ENCODE measurements at regions not wholly inside any gene's neighbourhood (a gene's known extent, or its start where the extent isn't known, plus 50 kb on each side); places are given as distances from the start of the nearest gene placed in this dataset.

DNA sequence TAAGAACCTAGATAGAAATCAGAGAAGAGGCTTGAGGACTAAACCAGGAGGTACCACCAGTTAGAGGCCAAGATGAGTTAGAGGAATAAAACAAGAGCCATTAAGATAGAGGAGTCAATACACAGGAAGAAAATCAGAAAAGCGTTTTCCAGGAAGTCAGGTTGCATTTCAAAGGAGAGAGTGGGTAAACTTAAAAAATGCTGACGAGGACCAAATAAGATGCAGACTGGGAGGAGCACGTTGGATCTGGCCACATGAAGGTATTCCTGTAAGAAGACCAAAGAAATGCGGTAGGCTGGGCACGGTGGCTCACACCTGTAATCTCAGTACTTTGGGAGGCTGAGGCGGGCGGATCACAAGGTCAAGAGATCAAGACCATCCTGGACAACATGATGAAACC lies 533.1 kb upstream of the TENM3 start:
- Histone ChIP-seq H3K36me3 (no peaks in the 10 kb centered on the region), H3K4me1 (no peaks in the 10 kb centered on the region), H3K27ac (no peak overlapping the region), H3K4me3 (no peak overlapping the region), H3K27me3 (no peaks in the 10 kb centered on the region), H3K9me3 (no peaks in the 10 kb centered on the region)
- DNase-seq (ENCODE audit: extremely low spot score in 2 of 2) = no peak
- intact Hi-C loops (cut with DNase I) = no loop called here
- TF ChIP-seq POLR2AphosphoS5 (IDR thresholded peaks at IDR 0.05; ENCODE audit: insufficient read depth in 1 of 2, low read depth in 1 of 2) (no peak), POLR2A (IDR thresholded peaks at IDR 0.05) (no peak)
- TF ChIP-seq, protein P1, sequence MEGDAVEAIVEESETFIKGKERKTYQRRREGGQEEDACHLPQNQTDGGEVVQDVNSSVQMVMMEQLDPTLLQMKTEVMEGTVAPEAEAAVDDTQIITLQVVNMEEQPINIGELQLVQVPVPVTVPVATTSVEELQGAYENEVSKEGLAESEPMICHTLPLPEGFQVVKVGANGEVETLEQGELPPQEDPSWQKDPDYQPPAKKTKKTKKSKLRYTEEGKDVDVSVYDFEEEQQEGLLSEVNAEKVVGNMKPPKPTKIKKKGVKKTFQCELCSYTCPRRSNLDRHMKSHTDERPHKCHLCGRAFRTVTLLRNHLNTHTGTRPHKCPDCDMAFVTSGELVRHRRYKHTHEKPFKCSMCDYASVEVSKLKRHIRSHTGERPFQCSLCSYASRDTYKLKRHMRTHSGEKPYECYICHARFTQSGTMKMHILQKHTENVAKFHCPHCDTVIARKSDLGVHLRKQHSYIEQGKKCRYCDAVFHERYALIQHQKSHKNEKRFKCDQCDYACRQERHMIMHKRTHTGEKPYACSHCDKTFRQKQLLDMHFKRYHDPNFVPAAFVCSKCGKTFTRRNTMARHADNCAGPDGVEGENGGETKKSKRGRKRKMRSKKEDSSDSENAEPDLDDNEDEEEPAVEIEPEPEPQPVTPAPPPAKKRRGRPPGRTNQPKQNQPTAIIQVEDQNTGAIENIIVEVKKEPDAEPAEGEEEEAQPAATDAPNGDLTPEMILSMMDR (IDR thresholded peaks at IDR 0.05) = no peak

DNA sequence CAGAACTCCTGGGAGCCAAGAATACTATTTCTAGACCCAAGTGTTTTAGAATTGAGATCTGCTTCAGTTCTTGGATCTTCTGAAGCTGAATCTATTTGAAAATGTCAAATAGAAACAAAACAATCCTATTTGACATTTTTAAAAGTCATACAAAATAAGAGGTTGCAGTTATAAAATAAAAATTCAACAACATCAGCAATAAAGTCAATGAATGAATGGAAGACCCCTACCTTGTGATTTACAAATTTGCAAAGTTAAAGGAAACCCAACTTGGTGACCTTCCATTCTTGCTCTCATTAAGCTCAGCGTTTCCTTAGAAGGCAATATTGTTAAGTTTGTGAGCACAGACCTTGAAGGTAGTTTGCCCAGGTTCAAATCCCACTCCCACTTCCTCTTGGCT lies 531.8 kb upstream of the TENM3 start:
- no peak for DNase-seq (ENCODE audit: extremely low spot score in 2 of 2)
- H3K27ac ChIP-seq = no peak overlapping the region
- no peaks in the 10 kb centered on the region for H3K27me3 ChIP-seq
- intact Hi-C loops (cut with DNase I) = no loop called here
- H3K36me3 ChIP-seq = no peaks in the 10 kb centered on the region
- no peak for TF ChIP-seq POLR2AphosphoS5 (IDR thresholded peaks at IDR 0.05; ENCODE audit: insufficient read depth in 1 of 2, low read depth in 1 of 2)
- TF ChIP-seq, protein P1 (IDR thresholded peaks at IDR 0.05) = no peak
- TF ChIP-seq POLR2A (IDR thresholded peaks at IDR 0.05) = no peak
- no peaks in the 10 kb centered on the region for H3K4me1 ChIP-seq
- no peaks in the 10 kb centered on the region for H3K9me3 ChIP-seq
- no peak overlapping the region for H3K4me3 ChIP-seq

DNA sequence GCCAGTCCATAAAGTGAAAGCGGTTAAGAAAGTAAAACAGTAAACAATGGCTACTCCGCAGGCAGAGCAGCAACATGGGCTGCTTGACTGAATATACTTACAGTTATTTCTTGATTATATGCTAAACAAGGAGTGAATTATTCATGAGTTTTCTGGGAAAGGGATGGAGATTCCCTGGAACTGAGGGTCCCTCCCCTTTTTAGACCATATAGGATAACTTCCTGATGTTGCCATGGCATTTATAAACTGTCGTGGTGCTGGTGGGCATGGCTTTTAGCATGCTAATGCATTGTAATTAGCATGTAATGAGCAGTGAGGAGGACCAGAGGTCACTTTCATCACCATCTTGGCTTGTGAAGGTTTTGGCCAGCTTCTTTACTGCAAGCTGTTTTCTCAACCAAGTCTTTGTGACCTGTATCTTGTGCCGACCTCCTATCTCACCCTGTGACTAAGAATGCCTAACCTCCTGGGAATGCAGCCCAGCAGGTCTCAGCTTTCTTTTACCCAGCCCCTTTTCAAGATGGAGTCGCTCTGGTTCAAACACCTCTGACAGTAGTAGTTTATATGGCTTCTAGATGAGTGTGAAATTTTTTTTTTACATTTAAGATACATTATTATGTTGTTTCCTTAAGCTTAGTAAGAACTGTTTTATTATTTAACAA lies 514.8 kb upstream of the TENM3 start:
- no peaks in the 10 kb centered on the region for H3K4me1 ChIP-seq
- H3K27ac ChIP-seq = no peak overlapping the region
- intact Hi-C loops (cut with DNase I) = no loop called here

DNA sequence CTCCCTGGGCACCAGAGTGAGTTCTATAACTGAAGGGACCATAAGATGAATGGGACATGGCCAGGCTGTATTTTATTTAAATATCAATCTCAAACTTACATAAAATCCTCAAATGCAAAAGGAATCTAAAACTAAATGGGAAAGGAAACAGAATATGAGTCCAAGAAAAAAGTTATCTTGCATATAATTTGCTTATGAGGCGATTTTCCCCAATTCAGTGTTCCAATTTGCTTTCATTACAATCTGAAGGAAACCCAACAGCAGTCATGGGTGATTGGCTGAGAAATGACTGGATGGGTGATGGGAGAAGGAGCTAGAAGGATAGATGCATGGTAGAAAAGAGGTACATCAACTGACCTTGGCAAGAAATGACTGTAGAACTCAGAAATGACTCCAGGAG lies 511.3 kb upstream of the TENM3 start:
- no peaks in the 10 kb centered on the region for H3K36me3 ChIP-seq
- no peak overlapping the region for H3K27ac ChIP-seq
- no peak overlapping the region for H3K4me3 ChIP-seq
- no peaks in the 10 kb centered on the region for H3K4me1 ChIP-seq
- no peaks in the 10 kb centered on the region for H3K9me3 ChIP-seq
- no peaks in the 10 kb centered on the region for H3K27me3 ChIP-seq
- no peak for DNase-seq (ENCODE audit: extremely low spot score in 2 of 2)
- TF ChIP-seq, protein P1 (IDR thresholded peaks at IDR 0.05) = no peak
- intact Hi-C loops (cut with DNase I) = no loop called here

More for the DNA sequence above, 514.8 kb upstream of the TENM3 start:
- H3K4me3 ChIP-seq = no peak overlapping the region
- no peak for DNase-seq (ENCODE audit: extremely low spot score in 2 of 2)
- no peaks in the 10 kb centered on the region for H3K36me3 ChIP-seq
- H3K27me3 ChIP-seq = no peaks in the 10 kb centered on the region
- TF ChIP-seq, protein P1 (IDR thresholded peaks at IDR 0.05) = no peak
- TF ChIP-seq POLR2A (IDR thresholded peaks at IDR 0.05) = no peak
- no peaks in the 10 kb centered on the region for H3K9me3 ChIP-seq

DNA sequence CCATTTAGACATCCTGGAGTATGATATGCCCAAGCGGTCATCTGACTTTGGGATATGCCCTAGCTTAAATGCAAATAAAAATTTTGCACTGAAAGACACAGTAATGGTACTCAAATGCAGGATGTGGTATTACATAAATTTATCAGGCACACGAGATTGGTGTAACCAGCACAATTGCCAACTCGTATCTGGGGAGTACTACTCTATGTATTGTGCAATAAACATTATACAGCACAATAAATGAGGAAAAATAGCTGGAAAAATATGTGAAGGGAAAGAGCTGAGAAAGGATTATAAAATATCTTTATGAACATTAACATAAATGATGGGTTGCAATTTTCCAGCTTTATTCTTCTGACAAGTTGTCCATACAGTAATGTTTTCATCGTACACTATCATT lies 505.5 kb upstream of the TENM3 start:
- H3K36me3 ChIP-seq = no peaks in the 10 kb centered on the region
- no peaks in the 10 kb centered on the region for H3K4me1 ChIP-seq
- no peaks in the 10 kb centered on the region for H3K9me3 ChIP-seq
- TF ChIP-seq POLR2AphosphoS5 (IDR thresholded peaks at IDR 0.05; ENCODE audit: insufficient read depth in 1 of 2, low read depth in 1 of 2) = no peak
- TF ChIP-seq POLR2A (IDR thresholded peaks at IDR 0.05) = no peak
- TF ChIP-seq, protein P1 (IDR thresholded peaks at IDR 0.05) = no peak
- intact Hi-C loops (cut with DNase I) = no loop called here
- H3K27ac ChIP-seq = no peak overlapping the region
- no peak overlapping the region for H3K4me3 ChIP-seq
- DNase-seq (ENCODE audit: extremely low spot score in 2 of 2) = no peak
- no peaks in the 10 kb centered on the region for H3K27me3 ChIP-seq

Data from vagina (tissue), 2 donors.